GM23338 (cell line): ENCODE measurements at regions not wholly inside any gene's neighbourhood (a gene's known extent, or its start where the extent isn't known, plus 50 kb on each side); places are given as distances from the start of the nearest gene placed in this dataset.

Source experiments
- ATAC-seq: fragments of 200-7000 bp; cut with Tn5 transposase; 3 replicates; pipeline ENCODE4 v1.9.1; 2020
- DNase-seq: peaks from one replicate; pipeline ENCODE4 v3.0.0-alpha.2; 2015; ENCODE audit warnings: low spot score
- H2AFZ ChIP-seq: fragments of 200-600 bp; sonication (generic); 2 replicates; pipeline ENCODE4 v1.8.0; 2016; ENCODE audit warnings: antibody characterized with exemption, mild to moderate bottlenecking, moderate library complexity
- H3F3A ChIP-seq: fragments of 200-600 bp; sonication (generic); replicated peaks from 2 replicates; pipeline ENCODE4 v1.8.0; 2017; ENCODE audit warnings: antibody characterized with exemption, mixed run types, low read depth
- H3K27ac ChIP-seq: fragments of 200-600 bp; sonication (generic); 2 replicates; pipeline ENCODE4 v1.6.1; 2016; ENCODE audit warnings: low read depth
- H3K27me3 ChIP-seq: fragments of 200-600 bp; sonication (generic); 2 replicates; pipeline ENCODE4 v1.8.0; 2016; ENCODE audit warnings: mild to moderate bottlenecking, mixed run types, moderate library complexity; ENCODE audit not compliant: insufficient read depth
- H3K36me3 ChIP-seq: fragments of 200-600 bp; sonication (generic); 2 replicates; pipeline ENCODE4 v1.8.0; 2016; ENCODE audit warnings: mild to moderate bottlenecking; ENCODE audit not compliant: insufficient read depth
- H3K4me1 ChIP-seq: fragments of 200-600 bp; sonication (generic); 2 replicates; pipeline ENCODE4 v1.8.0; 2016; ENCODE audit warnings: mild to moderate bottlenecking, moderate library complexity; ENCODE audit not compliant: insufficient read depth
- H3K4me2 ChIP-seq: fragments of 200-600 bp; sonication (generic); 2 replicates; pipeline ENCODE4 v1.7.1; 2017; ENCODE audit warnings: mixed run types
- H3K4me3 ChIP-seq: fragments of 200-600 bp; sonication (generic); 2 replicates; pipeline ENCODE4 v1.6.1; 2016; ENCODE audit warnings: mixed run types
- H3K79me2 ChIP-seq: fragments of 200-600 bp; sonication (generic); replicated peaks from 2 replicates; pipeline ENCODE4 v1.8.0; 2017; ENCODE audit warnings: mild to moderate bottlenecking; ENCODE audit not compliant: insufficient read depth
- H3K9me2 ChIP-seq: fragments of 200-600 bp; sonication (generic); 2 replicates; pipeline ENCODE4 v1.8.0; 2017; ENCODE audit not compliant: insufficient read depth
- H4K20me1 ChIP-seq: fragments of 200-600 bp; sonication (generic); replicated peaks from 2 replicates; pipeline ENCODE4 v1.8.0; 2017; ENCODE audit warnings: mild to moderate bottlenecking; ENCODE audit not compliant: insufficient read depth
- H3K27ac Mint-ChIP-seq: 2 replicates; pipeline ENCODE4 v1.8.0; 2020; ENCODE audit warnings: inconsistent platforms, mild to moderate bottlenecking, moderate library complexity, mixed read lengths
- H3K27me3 Mint-ChIP-seq: 3 replicates; pipeline ENCODE4 v1.8.0; 2022; ENCODE audit warnings: low read depth, mild to moderate bottlenecking, moderate library complexity, mixed read lengths, inconsistent platforms; ENCODE audit not compliant: insufficient read depth, poor library complexity
- H3K36me3 Mint-ChIP-seq: 3 replicates; pipeline ENCODE4 v1.8.0; 2021; ENCODE audit warnings: low read depth, mild to moderate bottlenecking, inconsistent platforms, moderate library complexity, mixed read lengths
- H3K4me1 Mint-ChIP-seq: 3 replicates; pipeline ENCODE4 v1.8.0; 2020; ENCODE audit warnings: mild to moderate bottlenecking, inconsistent platforms, mixed read lengths
- H3K4me3 Mint-ChIP-seq: 3 replicates; pipeline ENCODE4 v1.8.0; 2021; ENCODE audit warnings: moderate library complexity, mild to moderate bottlenecking, inconsistent platforms, mixed read lengths
- H3K9me3 Mint-ChIP-seq: 3 replicates; pipeline ENCODE4 v1.8.0; 2020; ENCODE audit warnings: moderate library complexity, mild to moderate bottlenecking, inconsistent platforms, mixed read lengths
- CREB1 ChIP-seq: fragments of 250-450 bp; sonication (Bioruptor Pico); IDR thresholded peaks from 2 replicates; pipeline ENCODE4 v1.5.0; 2020; ENCODE audit warnings: low read depth, mild to moderate bottlenecking, moderate library complexity
- EZH2 ChIP-seq: fragments of 200-600 bp; sonication (generic); IDR thresholded peaks from one replicate; pipeline ENCODE4 v1.8.0; 2017; ENCODE audit warnings: antibody characterized with exemption, mild to moderate bottlenecking, low read depth; ENCODE audit not compliant: unreplicated experiment
- EZH2phosphoT487 ChIP-seq: fragments of 200-600 bp; sonication (generic); IDR thresholded peaks from one replicate; pipeline ENCODE4 v1.8.1; 2018; ENCODE audit warnings: antibody characterized with exemption; ENCODE audit not compliant: unreplicated experiment
- NANOG ChIP-seq: IDR thresholded peaks from 2 replicates; pipeline ENCODE4 v1.6.1; 2016; ENCODE audit warnings: antibody characterized with exemption, borderline replicate concordance
- POLR2AphosphoS5 ChIP-seq: IDR thresholded peaks from 2 replicates; pipeline ENCODE4 v1.6.1; 2016; ENCODE audit warnings: antibody characterized with exemption, low read depth
- STAT1 ChIP-seq: IDR thresholded peaks from one replicate; pipeline ENCODE4 v1.6.1; 2016; ENCODE audit warnings: antibody characterized with exemption; ENCODE audit not compliant: unreplicated experiment
- ZNF114 ChIP-seq: fragments of 250-450 bp; sonication (Bioruptor Pico); IDR thresholded peaks from 2 replicates; pipeline ENCODE4 v1.5.0; 2020; ENCODE audit warnings: mild to moderate bottlenecking, moderate library complexity
- ZNF331 ChIP-seq: fragments of 250-450 bp; sonication (Bioruptor Pico); IDR thresholded peaks from 2 replicates; pipeline ENCODE4 v1.5.0; 2020; ENCODE audit warnings: low read depth, mild to moderate bottlenecking, moderate library complexity
- TF ChIP-seq, protein P1 (sequence below): IDR thresholded peaks from 2 replicates; pipeline ENCODE4 v1.6.1; 2016; ENCODE audit warnings: antibody characterized with exemption
- TF ChIP-seq, protein P2 (sequence below): fragments of 250-450 bp; sonication (Bioruptor Pico); IDR thresholded peaks from 2 replicates; pipeline ENCODE4 v1.5.0; 2020; ENCODE audit warnings: mild to moderate bottlenecking, moderate library complexity
- TF ChIP-seq, protein P3 (sequence below), 2 experiments: fragments of 200-600 bp in 1 of 2; sonication (generic) in 1 of 2; conservative IDR thresholded peaks; 2 replicates each; pipeline versions ENCODE4 v1.5.1 to v1.6.1; 2016 to 2017; ENCODE audit warnings: antibody characterized with exemption in 2 of 2, low read depth in 2 of 2, mild to moderate bottlenecking in 2 of 2, moderate library complexity in 1 of 2
- TF ChIP-seq, protein P4 (sequence below): IDR thresholded peaks from one replicate; pipeline ENCODE4 v1.6.1; 2018; ENCODE audit warnings: antibody characterized with exemption; ENCODE audit not compliant: unreplicated experiment

DNA sequence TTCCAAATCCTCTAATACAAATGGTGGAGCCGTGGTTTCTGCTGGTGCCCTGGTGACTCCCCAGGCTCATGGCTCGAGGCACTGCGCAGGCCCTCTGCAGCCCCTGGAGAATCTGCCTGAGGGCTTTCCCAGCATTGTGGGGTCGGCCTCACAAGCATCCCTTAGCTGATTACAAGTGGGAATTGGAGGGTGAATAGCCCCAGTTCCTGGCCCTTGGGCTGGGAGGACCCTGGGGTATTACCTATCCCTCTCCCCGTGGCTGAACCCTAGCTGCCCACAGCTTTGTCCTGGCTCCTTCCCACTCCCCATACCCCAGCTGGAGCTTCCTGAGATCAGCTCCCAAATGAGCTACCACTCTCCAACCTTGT, 212.2 kb upstream of the CST7 start:
- H3F3A ChIP-seq: no peaks in the 10 kb centered on the region
- no peaks in the 10 kb centered on the region for H3K36me3 Mint-ChIP-seq
- no peak overlapping the region for H3K4me3 ChIP-seq
- H3K27ac ChIP-seq: no peak overlapping the region
- H3K9me2 ChIP-seq: peaks cover 6% of the 10 kb centered on the region
- H3K4me3 Mint-ChIP-seq: no peak overlapping the region
- H3K9me3 Mint-ChIP-seq: no peaks in the 10 kb centered on the region; the same call in 2 of the 3 replicates
- no peak overlapping the region for H3K4me2 ChIP-seq
- ATAC-seq (no peak), DNase-seq (no peak)
- peaks cover 4% of the 10 kb centered on the region for H3K27me3 Mint-ChIP-seq
- no peaks in the 10 kb centered on the region for H3K79me2 ChIP-seq
- peaks cover 17% of the 10 kb centered on the region for H3K4me1 Mint-ChIP-seq
- no peaks in the 10 kb centered on the region; the same call in 1 of the 2 replicates for H3K36me3 ChIP-seq
- H3K4me1 ChIP-seq: peaks cover 6% of the 10 kb centered on the region; the same call in 1 of the 2 replicates
- TF ChIP-seq STAT1 (no peak), CREB1 (no peak), NANOG (no peak), ZNF331 (no peak), POLR2AphosphoS5 (no peak), EZH2 (no peak), EZH2phosphoT487 (no peak), ZNF114 (CRISPR knock-in tag) (no peak)
- TF ChIP-seq, protein P1, sequence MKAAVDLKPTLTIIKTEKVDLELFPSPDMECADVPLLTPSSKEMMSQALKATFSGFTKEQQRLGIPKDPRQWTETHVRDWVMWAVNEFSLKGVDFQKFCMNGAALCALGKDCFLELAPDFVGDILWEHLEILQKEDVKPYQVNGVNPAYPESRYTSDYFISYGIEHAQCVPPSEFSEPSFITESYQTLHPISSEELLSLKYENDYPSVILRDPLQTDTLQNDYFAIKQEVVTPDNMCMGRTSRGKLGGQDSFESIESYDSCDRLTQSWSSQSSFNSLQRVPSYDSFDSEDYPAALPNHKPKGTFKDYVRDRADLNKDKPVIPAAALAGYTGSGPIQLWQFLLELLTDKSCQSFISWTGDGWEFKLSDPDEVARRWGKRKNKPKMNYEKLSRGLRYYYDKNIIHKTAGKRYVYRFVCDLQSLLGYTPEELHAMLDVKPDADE: no peak
- TF ChIP-seq, protein P2, sequence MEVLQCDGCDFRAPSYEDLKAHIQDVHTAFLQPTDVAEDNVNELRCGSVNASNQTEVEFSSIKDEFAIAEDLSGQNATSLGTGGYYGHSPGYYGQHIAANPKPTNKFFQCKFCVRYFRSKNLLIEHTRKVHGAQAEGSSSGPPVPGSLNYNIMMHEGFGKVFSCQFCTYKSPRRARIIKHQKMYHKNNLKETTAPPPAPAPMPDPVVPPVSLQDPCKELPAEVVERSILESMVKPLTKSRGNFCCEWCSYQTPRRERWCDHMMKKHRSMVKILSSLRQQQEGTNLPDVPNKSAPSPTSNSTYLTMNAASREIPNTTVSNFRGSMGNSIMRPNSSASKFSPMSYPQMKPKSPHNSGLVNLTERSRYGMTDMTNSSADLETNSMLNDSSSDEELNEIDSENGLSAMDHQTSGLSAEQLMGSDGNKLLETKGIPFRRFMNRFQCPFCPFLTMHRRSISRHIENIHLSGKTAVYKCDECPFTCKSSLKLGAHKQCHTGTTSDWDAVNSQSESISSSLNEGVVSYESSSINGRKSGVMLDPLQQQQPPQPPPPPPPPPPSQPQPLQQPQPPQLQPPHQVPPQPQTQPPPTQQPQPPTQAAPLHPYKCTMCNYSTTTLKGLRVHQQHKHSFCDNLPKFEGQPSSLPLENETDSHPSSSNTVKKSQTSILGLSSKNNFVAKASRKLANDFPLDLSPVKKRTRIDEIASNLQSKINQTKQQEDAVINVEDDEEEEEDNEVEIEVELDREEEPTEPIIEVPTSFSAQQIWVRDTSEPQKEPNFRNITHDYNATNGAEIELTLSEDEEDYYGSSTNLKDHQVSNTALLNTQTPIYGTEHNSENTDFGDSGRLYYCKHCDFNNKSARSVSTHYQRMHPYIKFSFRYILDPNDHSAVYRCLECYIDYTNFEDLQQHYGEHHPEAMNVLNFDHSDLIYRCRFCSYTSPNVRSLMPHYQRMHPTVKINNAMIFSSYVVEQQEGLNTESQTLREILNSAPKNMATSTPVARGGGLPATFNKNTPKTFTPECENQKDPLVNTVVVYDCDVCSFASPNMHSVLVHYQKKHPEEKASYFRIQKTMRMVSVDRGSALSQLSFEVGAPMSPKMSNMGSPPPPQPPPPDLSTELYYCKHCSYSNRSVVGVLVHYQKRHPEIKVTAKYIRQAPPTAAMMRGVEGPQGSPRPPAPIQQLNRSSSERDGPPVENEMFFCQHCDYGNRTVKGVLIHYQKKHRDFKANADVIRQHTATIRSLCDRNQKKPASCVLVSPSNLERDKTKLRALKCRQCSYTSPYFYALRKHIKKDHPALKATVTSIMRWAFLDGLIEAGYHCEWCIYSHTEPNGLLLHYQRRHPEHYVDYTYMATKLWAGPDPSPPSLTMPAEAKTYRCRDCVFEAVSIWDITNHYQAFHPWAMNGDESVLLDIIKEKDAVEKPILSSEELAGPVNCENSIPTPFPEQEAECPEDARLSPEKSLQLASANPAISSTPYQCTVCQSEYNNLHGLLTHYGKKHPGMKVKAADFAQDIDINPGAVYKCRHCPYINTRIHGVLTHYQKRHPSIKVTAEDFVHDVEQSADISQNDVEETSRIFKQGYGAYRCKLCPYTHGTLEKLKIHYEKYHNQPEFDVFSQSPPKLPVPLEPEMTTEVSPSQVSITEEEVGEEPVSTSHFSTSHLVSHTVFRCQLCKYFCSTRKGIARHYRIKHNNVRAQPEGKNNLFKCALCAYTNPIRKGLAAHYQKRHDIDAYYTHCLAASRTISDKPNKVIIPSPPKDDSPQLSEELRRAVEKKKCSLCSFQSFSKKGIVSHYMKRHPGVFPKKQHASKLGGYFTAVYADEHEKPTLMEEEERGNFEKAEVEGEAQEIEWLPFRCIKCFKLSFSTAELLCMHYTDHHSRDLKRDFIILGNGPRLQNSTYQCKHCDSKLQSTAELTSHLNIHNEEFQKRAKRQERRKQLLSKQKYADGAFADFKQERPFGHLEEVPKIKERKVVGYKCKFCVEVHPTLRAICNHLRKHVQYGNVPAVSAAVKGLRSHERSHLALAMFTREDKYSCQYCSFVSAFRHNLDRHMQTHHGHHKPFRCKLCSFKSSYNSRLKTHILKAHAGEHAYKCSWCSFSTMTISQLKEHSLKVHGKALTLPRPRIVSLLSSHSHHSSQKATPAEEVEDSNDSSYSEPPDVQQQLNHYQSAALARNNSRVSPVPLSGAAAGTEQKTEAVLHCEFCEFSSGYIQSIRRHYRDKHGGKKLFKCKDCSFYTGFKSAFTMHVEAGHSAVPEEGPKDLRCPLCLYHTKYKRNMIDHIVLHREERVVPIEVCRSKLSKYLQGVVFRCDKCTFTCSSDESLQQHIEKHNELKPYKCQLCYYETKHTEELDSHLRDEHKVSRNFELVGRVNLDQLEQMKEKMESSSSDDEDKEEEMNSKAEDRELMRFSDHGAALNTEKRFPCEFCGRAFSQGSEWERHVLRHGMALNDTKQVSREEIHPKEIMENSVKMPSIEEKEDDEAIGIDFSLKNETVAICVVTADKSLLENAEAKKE (CRISPR knock-in tag): no peak
- TF ChIP-seq, protein P3, sequence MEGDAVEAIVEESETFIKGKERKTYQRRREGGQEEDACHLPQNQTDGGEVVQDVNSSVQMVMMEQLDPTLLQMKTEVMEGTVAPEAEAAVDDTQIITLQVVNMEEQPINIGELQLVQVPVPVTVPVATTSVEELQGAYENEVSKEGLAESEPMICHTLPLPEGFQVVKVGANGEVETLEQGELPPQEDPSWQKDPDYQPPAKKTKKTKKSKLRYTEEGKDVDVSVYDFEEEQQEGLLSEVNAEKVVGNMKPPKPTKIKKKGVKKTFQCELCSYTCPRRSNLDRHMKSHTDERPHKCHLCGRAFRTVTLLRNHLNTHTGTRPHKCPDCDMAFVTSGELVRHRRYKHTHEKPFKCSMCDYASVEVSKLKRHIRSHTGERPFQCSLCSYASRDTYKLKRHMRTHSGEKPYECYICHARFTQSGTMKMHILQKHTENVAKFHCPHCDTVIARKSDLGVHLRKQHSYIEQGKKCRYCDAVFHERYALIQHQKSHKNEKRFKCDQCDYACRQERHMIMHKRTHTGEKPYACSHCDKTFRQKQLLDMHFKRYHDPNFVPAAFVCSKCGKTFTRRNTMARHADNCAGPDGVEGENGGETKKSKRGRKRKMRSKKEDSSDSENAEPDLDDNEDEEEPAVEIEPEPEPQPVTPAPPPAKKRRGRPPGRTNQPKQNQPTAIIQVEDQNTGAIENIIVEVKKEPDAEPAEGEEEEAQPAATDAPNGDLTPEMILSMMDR (conservative IDR thresholded peaks at IDR 0.05; ENCODE audit: low read depth in 2 of 2): no peak
- TF ChIP-seq, protein P4, sequence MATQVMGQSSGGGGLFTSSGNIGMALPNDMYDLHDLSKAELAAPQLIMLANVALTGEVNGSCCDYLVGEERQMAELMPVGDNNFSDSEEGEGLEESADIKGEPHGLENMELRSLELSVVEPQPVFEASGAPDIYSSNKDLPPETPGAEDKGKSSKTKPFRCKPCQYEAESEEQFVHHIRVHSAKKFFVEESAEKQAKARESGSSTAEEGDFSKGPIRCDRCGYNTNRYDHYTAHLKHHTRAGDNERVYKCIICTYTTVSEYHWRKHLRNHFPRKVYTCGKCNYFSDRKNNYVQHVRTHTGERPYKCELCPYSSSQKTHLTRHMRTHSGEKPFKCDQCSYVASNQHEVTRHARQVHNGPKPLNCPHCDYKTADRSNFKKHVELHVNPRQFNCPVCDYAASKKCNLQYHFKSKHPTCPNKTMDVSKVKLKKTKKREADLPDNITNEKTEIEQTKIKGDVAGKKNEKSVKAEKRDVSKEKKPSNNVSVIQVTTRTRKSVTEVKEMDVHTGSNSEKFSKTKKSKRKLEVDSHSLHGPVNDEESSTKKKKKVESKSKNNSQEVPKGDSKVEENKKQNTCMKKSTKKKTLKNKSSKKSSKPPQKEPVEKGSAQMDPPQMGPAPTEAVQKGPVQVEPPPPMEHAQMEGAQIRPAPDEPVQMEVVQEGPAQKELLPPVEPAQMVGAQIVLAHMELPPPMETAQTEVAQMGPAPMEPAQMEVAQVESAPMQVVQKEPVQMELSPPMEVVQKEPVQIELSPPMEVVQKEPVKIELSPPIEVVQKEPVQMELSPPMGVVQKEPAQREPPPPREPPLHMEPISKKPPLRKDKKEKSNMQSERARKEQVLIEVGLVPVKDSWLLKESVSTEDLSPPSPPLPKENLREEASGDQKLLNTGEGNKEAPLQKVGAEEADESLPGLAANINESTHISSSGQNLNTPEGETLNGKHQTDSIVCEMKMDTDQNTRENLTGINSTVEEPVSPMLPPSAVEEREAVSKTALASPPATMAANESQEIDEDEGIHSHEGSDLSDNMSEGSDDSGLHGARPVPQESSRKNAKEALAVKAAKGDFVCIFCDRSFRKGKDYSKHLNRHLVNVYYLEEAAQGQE: no peak
- peak overlapping the region; percentile 69; the same call in 1 of the 2 replicates for H2AFZ ChIP-seq
- no peak overlapping the region for H3K27ac Mint-ChIP-seq
- no peaks in the 10 kb centered on the region for H3K27me3 ChIP-seq
- no peaks in the 10 kb centered on the region for H4K20me1 ChIP-seq
